GM23338 (cell line): ENCODE measurements at regions not wholly inside any gene's neighbourhood (a gene's known extent, or its start where the extent isn't known, plus 50 kb on each side); places are given as distances from the start of the nearest gene placed in this dataset.

Source experiments
- ATAC-seq: fragments of 200-7000 bp; cut with Tn5 transposase; 3 replicates; pipeline ENCODE4 v1.9.1; 2020
- DNase-seq: peaks from one replicate; pipeline ENCODE4 v3.0.0-alpha.2; 2015; ENCODE audit warnings: low spot score
- H2AFZ ChIP-seq: fragments of 200-600 bp; sonication (generic); 2 replicates; pipeline ENCODE4 v1.8.0; 2016; ENCODE audit warnings: antibody characterized with exemption, mild to moderate bottlenecking, moderate library complexity
- H3F3A ChIP-seq: fragments of 200-600 bp; sonication (generic); replicated peaks from 2 replicates; pipeline ENCODE4 v1.8.0; 2017; ENCODE audit warnings: antibody characterized with exemption, mixed run types, low read depth
- H3K27ac ChIP-seq: fragments of 200-600 bp; sonication (generic); 2 replicates; pipeline ENCODE4 v1.6.1; 2016; ENCODE audit warnings: low read depth
- H3K27me3 ChIP-seq: fragments of 200-600 bp; sonication (generic); 2 replicates; pipeline ENCODE4 v1.8.0; 2016; ENCODE audit warnings: mild to moderate bottlenecking, mixed run types, moderate library complexity; ENCODE audit not compliant: insufficient read depth
- H3K36me3 ChIP-seq: fragments of 200-600 bp; sonication (generic); 2 replicates; pipeline ENCODE4 v1.8.0; 2016; ENCODE audit warnings: mild to moderate bottlenecking; ENCODE audit not compliant: insufficient read depth
- H3K4me1 ChIP-seq: fragments of 200-600 bp; sonication (generic); 2 replicates; pipeline ENCODE4 v1.8.0; 2016; ENCODE audit warnings: mild to moderate bottlenecking, moderate library complexity; ENCODE audit not compliant: insufficient read depth
- H3K4me2 ChIP-seq: fragments of 200-600 bp; sonication (generic); 2 replicates; pipeline ENCODE4 v1.7.1; 2017; ENCODE audit warnings: mixed run types
- H3K4me3 ChIP-seq: fragments of 200-600 bp; sonication (generic); 2 replicates; pipeline ENCODE4 v1.6.1; 2016; ENCODE audit warnings: mixed run types
- H3K79me2 ChIP-seq: fragments of 200-600 bp; sonication (generic); replicated peaks from 2 replicates; pipeline ENCODE4 v1.8.0; 2017; ENCODE audit warnings: mild to moderate bottlenecking; ENCODE audit not compliant: insufficient read depth
- H3K9me2 ChIP-seq: fragments of 200-600 bp; sonication (generic); 2 replicates; pipeline ENCODE4 v1.8.0; 2017; ENCODE audit not compliant: insufficient read depth
- H4K20me1 ChIP-seq: fragments of 200-600 bp; sonication (generic); replicated peaks from 2 replicates; pipeline ENCODE4 v1.8.0; 2017; ENCODE audit warnings: mild to moderate bottlenecking; ENCODE audit not compliant: insufficient read depth
- H3K27ac Mint-ChIP-seq: 2 replicates; pipeline ENCODE4 v1.8.0; 2020; ENCODE audit warnings: inconsistent platforms, mild to moderate bottlenecking, moderate library complexity, mixed read lengths
- H3K27me3 Mint-ChIP-seq: 3 replicates; pipeline ENCODE4 v1.8.0; 2022; ENCODE audit warnings: low read depth, mild to moderate bottlenecking, moderate library complexity, mixed read lengths, inconsistent platforms; ENCODE audit not compliant: insufficient read depth, poor library complexity
- H3K36me3 Mint-ChIP-seq: 3 replicates; pipeline ENCODE4 v1.8.0; 2021; ENCODE audit warnings: low read depth, mild to moderate bottlenecking, inconsistent platforms, moderate library complexity, mixed read lengths
- H3K4me1 Mint-ChIP-seq: 3 replicates; pipeline ENCODE4 v1.8.0; 2020; ENCODE audit warnings: mild to moderate bottlenecking, inconsistent platforms, mixed read lengths
- H3K4me3 Mint-ChIP-seq: 3 replicates; pipeline ENCODE4 v1.8.0; 2021; ENCODE audit warnings: moderate library complexity, mild to moderate bottlenecking, inconsistent platforms, mixed read lengths
- H3K9me3 Mint-ChIP-seq: 3 replicates; pipeline ENCODE4 v1.8.0; 2020; ENCODE audit warnings: moderate library complexity, mild to moderate bottlenecking, inconsistent platforms, mixed read lengths
- CREB1 ChIP-seq: fragments of 250-450 bp; sonication (Bioruptor Pico); IDR thresholded peaks from 2 replicates; pipeline ENCODE4 v1.5.0; 2020; ENCODE audit warnings: low read depth, mild to moderate bottlenecking, moderate library complexity
- CTCF ChIP-seq, 2 experiments: fragments of 200-600 bp in 1 of 2; sonication (generic) in 1 of 2; conservative IDR thresholded peaks; 2 replicates each; pipeline versions ENCODE4 v1.5.1 to v1.6.1; 2016 to 2017; ENCODE audit warnings: antibody characterized with exemption in 2 of 2, low read depth in 2 of 2, mild to moderate bottlenecking in 2 of 2, moderate library complexity in 1 of 2
- ETS1 ChIP-seq: IDR thresholded peaks from 2 replicates; pipeline ENCODE4 v1.6.1; 2016; ENCODE audit warnings: antibody characterized with exemption
- EZH2 ChIP-seq: fragments of 200-600 bp; sonication (generic); IDR thresholded peaks from one replicate; pipeline ENCODE4 v1.8.0; 2017; ENCODE audit warnings: antibody characterized with exemption, mild to moderate bottlenecking, low read depth; ENCODE audit not compliant: unreplicated experiment
- EZH2phosphoT487 ChIP-seq: fragments of 200-600 bp; sonication (generic); IDR thresholded peaks from one replicate; pipeline ENCODE4 v1.8.1; 2018; ENCODE audit warnings: antibody characterized with exemption; ENCODE audit not compliant: unreplicated experiment
- JUNB ChIP-seq: IDR thresholded peaks from one replicate; pipeline ENCODE4 v1.6.1; 2016; ENCODE audit warnings: antibody characterized with exemption; ENCODE audit not compliant: unreplicated experiment
- NANOG ChIP-seq: IDR thresholded peaks from 2 replicates; pipeline ENCODE4 v1.6.1; 2016; ENCODE audit warnings: antibody characterized with exemption, borderline replicate concordance
- POLR2AphosphoS5 ChIP-seq: IDR thresholded peaks from 2 replicates; pipeline ENCODE4 v1.6.1; 2016; ENCODE audit warnings: antibody characterized with exemption, low read depth
- REST ChIP-seq: IDR thresholded peaks from one replicate; pipeline ENCODE4 v1.6.1; 2018; ENCODE audit warnings: antibody characterized with exemption; ENCODE audit not compliant: unreplicated experiment
- STAT1 ChIP-seq: IDR thresholded peaks from one replicate; pipeline ENCODE4 v1.6.1; 2016; ENCODE audit warnings: antibody characterized with exemption; ENCODE audit not compliant: unreplicated experiment
- ZNF114 ChIP-seq: fragments of 250-450 bp; sonication (Bioruptor Pico); IDR thresholded peaks from 2 replicates; pipeline ENCODE4 v1.5.0; 2020; ENCODE audit warnings: mild to moderate bottlenecking, moderate library complexity
- ZNF331 ChIP-seq: fragments of 250-450 bp; sonication (Bioruptor Pico); IDR thresholded peaks from 2 replicates; pipeline ENCODE4 v1.5.0; 2020; ENCODE audit warnings: low read depth, mild to moderate bottlenecking, moderate library complexity
- ZNF462 ChIP-seq: fragments of 250-450 bp; sonication (Bioruptor Pico); IDR thresholded peaks from 2 replicates; pipeline ENCODE4 v1.5.0; 2020; ENCODE audit warnings: mild to moderate bottlenecking, moderate library complexity

GRCh38 chr6:130535242-130535641, 169.4 kb downstream of the TMEM200A start:
- Histone ChIP-seq H3K4me2 (no peak overlapping the region), H2AFZ (no peak overlapping the region), H3K36me3 (no peaks in the 10 kb centered on the region), H3K79me2 (no peaks in the 10 kb centered on the region), H3K4me1 (no peaks in the 10 kb centered on the region), H4K20me1 (no peaks in the 10 kb centered on the region), H3K9me2 (peaks cover 10% of the 10 kb centered on the region; the same call in 1 of the 2 replicates), H3K27ac (no peak overlapping the region), H3K4me3 (no peak overlapping the region), H3F3A (no peaks in the 10 kb centered on the region), H3K27me3 (no peaks in the 10 kb centered on the region)
- Mint-ChIP-seq H3K27me3 (no peaks in the 10 kb centered on the region), H3K9me3 (peaks cover 3% of the 10 kb centered on the region; the same call in 1 of the 3 replicates), H3K36me3 (peaks cover 3% of the 10 kb centered on the region; the same call in 2 of the 3 replicates), H3K4me1 (no peaks in the 10 kb centered on the region), H3K27ac (no peak overlapping the region), H3K4me3 (no peak overlapping the region)
- TF ChIP-seq REST (no peak), ZNF462 (CRISPR knock-in tag) (no peak), EZH2phosphoT487 (no peak), CTCF (conservative IDR thresholded peaks at IDR 0.05; ENCODE audit: low read depth in 2 of 2) (no peak), ETS1 (no peak), EZH2 (no peak), POLR2AphosphoS5 (no peak), JUNB (no peak), ZNF331 (CRISPR knock-in tag) (no peak), CREB1 (CRISPR knock-in tag) (no peak), STAT1 (no peak), ZNF114 (CRISPR knock-in tag) (no peak), NANOG (no peak)
- no peak for DNase-seq
- no peak for ATAC-seq
